Tibial artery (tissue), 4 donors: ENCODE measurements at regions not wholly inside any gene's neighbourhood (a gene's known extent, or its start where the extent isn't known, plus 50 kb on each side); places are given as distances from the start of the nearest gene placed in this dataset.

Experiments
- DNase-seq, 2 donors: peaks; one replicate each; pipeline ENCODE4 v3.0.0-alpha.2; 2019
- H3K27ac ChIP-seq, 2 donors: fragments of 200-600 bp; sonication (generic) in 1 of 2; 1 replicate in 1 of 2; 2 replicates in 1 of 2; pipeline ENCODE4 v1.5.1; 2018 to 2019; ENCODE audit warnings: mild to moderate bottlenecking in 1 of 2
- H3K27me3 ChIP-seq, 2 donors: fragments of 200-600 bp; sonication (generic) in 1 of 2; one replicate each; pipeline versions ENCODE4 v1.5.1 to v1.6.0; 2016 to 2019
- H3K36me3 ChIP-seq, 3 donors: fragments of 200-600 bp; sonication (generic) in 2 of 3; one replicate each; pipeline ENCODE4 v1.5.1; 2016 to 2019; ENCODE audit warnings: mild to moderate bottlenecking in 2 of 3
- H3K4me1 ChIP-seq, 4 donors: fragments of 200-600 bp; sonication (generic) in 2 of 4; 1 replicate in 3 of 4; 2 replicates in 1 of 4; pipeline ENCODE4 v1.5.1; 2016 to 2019
- H3K4me3 ChIP-seq, 2 donors: fragments of 200-600 bp; sonication (generic) in 1 of 2; 1 replicate in 1 of 2; 2 replicates in 1 of 2; pipeline ENCODE4 v1.5.1; 2018 to 2019; ENCODE audit warnings: mild to moderate bottlenecking in 2 of 2
- H3K9me3 ChIP-seq, 3 donors: fragments of 200-600 bp; sonication (generic) in 1 of 3; one replicate each; pipeline ENCODE4 v1.5.1; 2016 to 2019
- intact Hi-C: fragments of 100-400 bp; cut with DNase I; formaldehyde crosslinking; loops from one replicate; pipeline ENCODE4 v1.15.0; 2023; ENCODE audit warnings: low total_unique reads
- TF ChIP-seq, protein P1 (sequence below), 2 experiments: fragments of 200-600 bp in 1 of 2; fragments of 450-650 bp in 1 of 2; IDR thresholded peaks; one replicate each; pipeline ENCODE4 v1.5.1; 2017 to 2019; ENCODE audit warnings: antibody characterized with exemption in 2 of 2, mild to moderate bottlenecking in 1 of 2, moderate library complexity in 1 of 2

DNA sequence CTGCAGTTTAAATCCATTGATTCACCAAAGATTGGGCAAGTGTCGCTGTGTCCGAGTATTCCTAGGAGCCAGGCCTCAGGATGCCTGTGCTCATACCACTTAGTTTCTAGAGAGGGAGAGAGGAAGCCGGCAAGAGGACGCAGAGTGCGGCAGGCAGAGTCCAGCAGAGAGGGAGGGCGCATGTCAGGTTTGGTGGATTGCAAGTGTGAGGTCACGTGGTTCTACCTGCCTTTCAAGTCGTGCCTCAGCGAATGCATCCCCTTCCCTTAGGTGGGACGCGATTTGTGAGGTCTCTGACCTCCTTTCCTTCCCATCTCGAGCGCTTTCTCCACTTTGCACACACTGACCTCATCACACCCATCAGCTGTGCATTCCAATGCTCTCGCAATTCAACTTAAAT lies 188.1 kb downstream of the TMEM18 start:
- no peaks in the 10 kb centered on the region for H3K9me3 ChIP-seq
- H3K4me3 ChIP-seq = no peak overlapping the region
- no peak overlapping the region for H3K27ac ChIP-seq
- TF ChIP-seq, protein P1, sequence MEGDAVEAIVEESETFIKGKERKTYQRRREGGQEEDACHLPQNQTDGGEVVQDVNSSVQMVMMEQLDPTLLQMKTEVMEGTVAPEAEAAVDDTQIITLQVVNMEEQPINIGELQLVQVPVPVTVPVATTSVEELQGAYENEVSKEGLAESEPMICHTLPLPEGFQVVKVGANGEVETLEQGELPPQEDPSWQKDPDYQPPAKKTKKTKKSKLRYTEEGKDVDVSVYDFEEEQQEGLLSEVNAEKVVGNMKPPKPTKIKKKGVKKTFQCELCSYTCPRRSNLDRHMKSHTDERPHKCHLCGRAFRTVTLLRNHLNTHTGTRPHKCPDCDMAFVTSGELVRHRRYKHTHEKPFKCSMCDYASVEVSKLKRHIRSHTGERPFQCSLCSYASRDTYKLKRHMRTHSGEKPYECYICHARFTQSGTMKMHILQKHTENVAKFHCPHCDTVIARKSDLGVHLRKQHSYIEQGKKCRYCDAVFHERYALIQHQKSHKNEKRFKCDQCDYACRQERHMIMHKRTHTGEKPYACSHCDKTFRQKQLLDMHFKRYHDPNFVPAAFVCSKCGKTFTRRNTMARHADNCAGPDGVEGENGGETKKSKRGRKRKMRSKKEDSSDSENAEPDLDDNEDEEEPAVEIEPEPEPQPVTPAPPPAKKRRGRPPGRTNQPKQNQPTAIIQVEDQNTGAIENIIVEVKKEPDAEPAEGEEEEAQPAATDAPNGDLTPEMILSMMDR (IDR thresholded peaks at IDR 0.05) = no peak
- no peaks in the 10 kb centered on the region for H3K4me1 ChIP-seq
- intact Hi-C loops = no loop called here
- DNase-seq = no peak
- peaks cover 0 to 4% of the 10 kb centered on the region in 2 donors for H3K27me3 ChIP-seq
- H3K36me3 ChIP-seq = no peaks in the 10 kb centered on the region

DNA sequence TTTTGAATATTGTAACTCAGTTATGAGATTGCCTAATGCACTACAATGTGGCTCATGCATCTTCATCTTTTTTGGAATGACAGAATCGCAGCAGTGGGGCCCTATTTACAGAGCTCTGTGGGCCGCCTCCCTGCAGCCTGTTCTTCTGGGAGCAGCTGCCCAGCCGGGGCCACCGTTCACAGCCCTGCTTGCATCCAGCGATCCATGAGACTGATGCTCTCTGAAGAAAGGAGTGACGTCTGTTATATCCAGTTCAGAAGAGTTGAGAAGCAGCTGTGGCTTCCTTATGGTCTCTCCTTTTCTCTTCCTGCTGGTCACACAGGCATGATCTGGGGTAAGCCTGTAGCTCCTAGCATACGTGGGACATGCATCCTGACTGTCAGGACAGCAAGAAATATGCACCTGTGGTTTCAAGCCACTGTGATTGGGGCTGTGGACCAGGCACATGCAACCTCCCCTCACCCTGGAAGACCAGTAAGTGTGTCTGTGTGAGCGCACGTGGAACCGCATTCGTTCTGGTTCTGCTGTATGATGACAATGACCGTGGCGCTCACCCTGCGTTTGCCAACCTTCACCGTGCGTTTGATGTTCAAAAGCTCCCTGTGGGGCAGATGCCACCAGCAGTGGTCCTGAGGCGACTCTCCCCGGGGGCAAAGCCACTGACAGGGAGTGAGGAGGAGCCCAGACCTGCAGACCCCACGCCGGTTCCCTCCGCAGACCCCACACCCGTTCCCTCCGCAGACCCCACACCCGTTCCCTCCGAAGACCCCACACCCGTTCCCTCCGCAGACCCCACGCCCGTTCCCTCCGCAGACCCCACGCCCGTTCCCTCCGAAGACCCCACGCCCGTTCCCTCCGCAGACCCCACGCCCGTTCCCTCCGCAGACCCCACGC lies 189.8 kb downstream of the TMEM18 start:
- Histone ChIP-seq H3K27me3 (peaks cover 0 to under 1% of the 10 kb centered on the region in 2 donors), H3K27ac (no peak overlapping the region), H3K9me3 (no peaks in the 10 kb centered on the region), H3K4me1 (no peaks in the 10 kb centered on the region), H3K36me3 (no peaks in the 10 kb centered on the region), H3K4me3 (no peak overlapping the region)
- DNase-seq = no peak
- TF ChIP-seq, protein P1 (IDR thresholded peaks at IDR 0.05) = no peak
- intact Hi-C loops = no loop called here

DNA sequence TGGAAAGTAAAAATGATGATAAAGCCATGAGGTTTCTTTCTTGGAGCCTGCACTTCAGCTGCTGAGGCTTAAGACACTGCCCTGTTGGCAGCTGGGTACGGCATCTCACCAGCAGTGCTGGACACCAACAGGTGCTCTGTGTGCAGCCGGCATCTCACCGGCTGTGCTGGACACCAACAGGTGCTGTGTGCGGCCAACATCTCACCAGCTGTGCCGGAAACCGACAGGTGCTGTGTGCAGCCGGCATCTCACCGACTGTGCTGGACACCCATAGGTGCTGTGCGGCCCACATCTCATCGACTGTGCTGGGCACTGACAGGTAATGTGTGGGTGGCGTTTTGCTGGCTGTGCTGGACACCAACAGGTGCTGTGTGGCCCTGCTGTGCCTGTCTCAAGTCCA lies 190.8 kb downstream of the TMEM18 start:
- no peak overlapping the region for H3K4me3 ChIP-seq
- no peaks in the 10 kb centered on the region for H3K4me1 ChIP-seq
- no peaks in the 10 kb centered on the region for H3K9me3 ChIP-seq
- peaks cover 0 to 3% of the 10 kb centered on the region in 2 donors for H3K27me3 ChIP-seq
- H3K36me3 ChIP-seq = no peaks in the 10 kb centered on the region
- DNase-seq = no peak
- intact Hi-C loops = no loop called here
- no peak overlapping the region for H3K27ac ChIP-seq
- TF ChIP-seq, protein P1 (IDR thresholded peaks at IDR 0.05) = no peak

DNA sequence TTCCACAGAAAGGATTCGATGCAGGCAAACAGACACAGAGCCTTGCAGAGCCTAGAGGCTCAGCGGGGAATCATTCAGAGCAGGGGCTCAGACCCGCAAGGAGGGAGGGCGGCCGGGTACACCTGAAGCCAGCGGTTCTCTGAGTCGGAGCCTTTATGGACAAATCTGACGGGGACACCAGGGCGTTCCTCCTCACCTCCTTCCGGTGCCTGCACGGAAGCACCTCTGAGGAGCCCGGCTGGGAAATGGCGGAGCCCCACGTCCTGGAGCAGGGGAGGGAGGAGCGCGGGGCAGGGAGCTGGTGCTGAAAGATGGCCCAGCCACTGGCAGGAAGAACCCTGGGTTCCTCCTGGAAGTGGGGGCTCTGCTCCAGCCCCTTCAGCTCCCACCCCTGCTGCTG lies 193.5 kb upstream of the ALKAL2 start:
- no peak overlapping the region for H3K4me3 ChIP-seq
- H3K9me3 ChIP-seq = no peaks in the 10 kb centered on the region
- DNase-seq = no peak
- no peak overlapping the region for H3K27ac ChIP-seq
- intact Hi-C loops = no loop called here
- H3K36me3 ChIP-seq = no peaks in the 10 kb centered on the region
- peaks cover 0 to 3% of the 10 kb centered on the region in 2 donors for H3K27me3 ChIP-seq
- TF ChIP-seq, protein P1 (IDR thresholded peaks at IDR 0.05) = no peak
- H3K4me1 ChIP-seq = no peaks in the 10 kb centered on the region

DNA sequence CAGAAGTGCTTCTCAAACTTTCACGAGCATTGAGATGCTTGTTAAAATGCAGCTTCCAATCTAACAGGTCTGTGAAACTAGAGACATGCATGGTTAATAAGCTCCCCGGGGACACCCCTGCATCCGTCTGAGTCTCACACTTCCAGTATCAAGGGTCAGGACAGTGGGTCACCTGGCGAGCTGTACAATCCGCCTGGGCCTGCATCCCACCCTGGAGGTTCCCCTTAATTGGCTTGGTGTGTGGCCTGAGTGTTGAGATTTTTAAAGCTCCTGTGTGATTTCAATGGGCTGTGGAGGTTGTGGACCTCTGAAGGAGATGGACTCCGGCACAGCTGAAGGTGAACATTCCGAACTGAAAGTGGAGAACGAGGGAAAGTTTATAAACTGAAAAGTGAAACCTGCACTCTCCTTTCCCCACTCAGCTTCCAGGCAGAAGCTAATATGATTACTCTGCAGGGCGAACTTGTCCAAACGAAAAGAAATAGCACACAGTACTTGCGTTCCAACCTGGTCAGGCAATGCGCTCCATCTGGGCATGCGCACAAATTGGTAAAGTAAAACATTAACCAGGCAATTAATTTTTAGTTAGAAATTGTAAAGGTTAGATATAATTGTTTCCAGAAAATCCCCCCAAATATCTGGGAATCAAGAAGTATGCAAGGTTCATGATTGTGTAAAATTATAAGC lies 191.7 kb upstream of the ALKAL2 start:
- Histone ChIP-seq H3K9me3 (no peaks in the 10 kb centered on the region), H3K27ac (no peak overlapping the region), H3K27me3 (peaks cover 0 to 3% of the 10 kb centered on the region in 2 donors), H3K4me3 (no peak overlapping the region), H3K4me1 (no peaks in the 10 kb centered on the region), H3K36me3 (no peaks in the 10 kb centered on the region)
- TF ChIP-seq, protein P1 (IDR thresholded peaks at IDR 0.05) = no peak
- DNase-seq = no peak
- intact Hi-C loops = no loop called here
